Kasumi-1 (cell line): ENCODE measurements at regions not wholly inside any gene's neighbourhood (a gene's known extent, or its start where the extent isn't known, plus 50 kb on each side); places are given as distances from the start of the nearest gene placed in this dataset.

ENCODE experiments used
- DNase-seq, 2 experiments: peaks; one replicate each; lab custom pipeline; 2025; lab: John Stamatoyannopoulos, UW

- DNase-seq: no peak
Observed at GRCh38 chr4:46684041-46684440, 225.0 kb downstream of the COX7B2 start.

DNA sequence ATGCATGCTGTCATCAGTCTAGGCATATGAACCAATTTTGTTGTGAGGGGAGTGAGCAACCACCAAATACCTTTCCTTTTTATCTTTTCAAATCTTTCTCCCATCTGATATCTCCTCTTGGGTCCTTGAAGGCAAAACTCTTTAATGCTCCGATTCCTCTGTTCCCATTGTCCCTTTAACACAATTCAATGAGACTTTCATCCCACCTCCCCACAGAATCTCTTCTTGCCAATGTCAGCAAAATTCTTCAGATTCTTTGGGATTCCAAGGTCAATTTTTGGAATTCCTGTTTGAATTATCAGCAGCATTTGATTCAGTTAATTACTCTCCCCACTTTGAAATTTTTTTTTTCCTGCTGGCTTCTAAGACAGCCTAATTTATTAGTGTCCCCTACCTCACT lies 232.7 kb downstream of the COX7B2 start:
- DNase-seq: no peak

DNA sequence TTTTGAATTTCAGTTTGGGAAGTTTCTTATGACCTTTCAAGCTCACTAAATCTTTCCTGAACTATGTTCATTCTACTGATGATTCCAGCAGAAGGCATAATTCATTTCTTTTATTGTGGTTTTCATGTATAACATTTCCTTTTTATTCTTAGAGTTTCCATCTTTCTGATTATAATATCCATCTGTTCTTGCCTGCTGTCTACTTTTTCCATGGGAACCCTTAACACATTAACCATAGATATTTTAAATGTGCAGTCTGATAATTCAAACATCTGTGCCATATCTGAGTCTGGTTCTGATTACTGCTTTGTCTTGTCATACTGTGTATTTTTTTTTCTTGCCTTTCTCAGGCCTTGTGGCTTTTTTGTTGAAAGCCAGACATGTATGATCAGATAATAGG lies 234.7 kb downstream of the COX7B2 start:
- no peak for DNase-seq

DNA sequence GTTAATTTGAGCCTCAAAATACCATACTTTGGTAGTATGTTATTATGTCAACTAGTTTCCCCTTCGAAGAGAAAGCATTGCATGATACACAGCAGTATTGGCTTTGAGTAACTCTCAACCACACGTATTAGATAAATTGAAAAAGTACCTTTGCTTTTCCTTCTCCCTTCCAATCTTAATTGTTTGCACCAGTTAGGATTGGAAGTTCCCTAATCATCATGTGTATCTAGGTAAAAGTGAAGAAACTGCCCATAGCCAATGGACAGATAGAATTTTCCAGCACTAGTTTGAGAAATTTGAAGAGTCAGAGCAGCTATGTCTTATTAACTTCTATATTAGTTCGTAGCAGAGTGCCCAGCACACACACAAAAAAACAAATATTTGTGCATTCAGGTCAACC lies 241.3 kb downstream of the COX7B2 start:
- no peak for DNase-seq

- no peak for DNase-seq
Observed at GRCh38 chr4:46656071-46656470, 253.0 kb downstream of the COX7B2 start.

DNA sequence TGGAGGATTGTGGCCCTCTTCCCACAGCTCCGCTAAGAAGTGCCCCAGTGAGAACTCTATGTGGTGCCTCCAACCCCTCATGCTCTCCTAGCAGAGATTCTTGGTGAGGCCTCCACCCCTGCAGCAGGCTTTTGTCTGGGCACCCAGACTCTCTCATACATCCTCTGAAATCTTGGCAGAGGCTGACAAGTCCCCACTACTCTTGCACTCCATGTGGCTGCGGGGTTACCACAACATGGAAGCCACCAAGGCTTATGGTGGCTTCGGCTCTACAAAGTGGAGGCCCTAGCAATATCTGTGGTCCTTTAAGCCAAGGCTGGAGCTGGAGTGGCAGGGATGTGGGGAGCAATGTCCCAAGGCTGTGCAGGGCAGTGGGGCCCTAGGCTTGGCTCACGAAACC lies 255.2 kb downstream of the COX7B2 start:
- DNase-seq: no peak

GRCh38 chr4:46649390-46649789 lies 259.5 kb upstream of the GABRA2 start:
- no peak for DNase-seq

GRCh38 chr4:46648088-46648744 lies 258.3 kb upstream of the GABRA2 start:
- DNase-seq: peak; percentile 70 to 72

GRCh38 chr4:46645126-46645525 lies 255.2 kb upstream of the GABRA2 start:
- DNase-seq: no peak
